Mucosa of gallbladder (tissue), 1 donor: ENCODE measurements at regions not wholly inside any gene's neighbourhood (a gene's known extent, or its start where the extent isn't known, plus 50 kb on each side); places are given as distances from the start of the nearest gene placed in this dataset.
"Not testable (repeated sequence)": the region's sequence is repeated elsewhere in the genome, so short reads cannot be mapped to it uniquely, and the experiment has no call there.

ENCODE experiments used
- DNase-seq: peaks from one replicate; pipeline ENCODE4 v3.0.0-alpha.2; 2020; ENCODE audit warnings: low spot score
- donor health status: DM: no; HTN: no; CAD: no.

DNA sequence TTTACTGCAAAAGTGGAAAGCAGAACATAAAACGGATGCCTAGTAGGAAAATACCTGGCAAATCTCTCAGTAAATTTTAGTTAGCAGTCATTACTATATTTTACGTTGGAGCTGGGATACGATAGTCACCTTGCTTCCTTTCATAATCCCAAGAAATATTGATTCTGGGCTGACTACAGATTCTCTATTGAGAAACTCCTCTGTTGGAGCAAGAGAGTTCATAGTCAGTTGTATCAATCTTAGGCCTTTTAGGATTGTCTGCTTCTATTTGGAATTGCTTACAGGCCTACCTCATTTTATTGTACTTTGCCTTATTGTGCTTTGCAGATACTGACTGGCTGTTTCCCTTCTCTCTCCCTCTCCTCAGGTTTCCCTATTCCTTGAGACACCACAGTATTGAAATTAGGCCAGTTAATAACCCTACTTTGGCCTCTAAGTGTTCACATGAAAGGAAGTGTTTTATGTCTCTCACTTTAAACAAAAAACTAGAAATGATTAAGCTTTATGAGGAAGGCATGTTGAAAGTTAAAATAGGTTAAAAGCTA, 233.7 kb upstream of the TARS1 start:
- no peak for DNase-seq

DNA sequence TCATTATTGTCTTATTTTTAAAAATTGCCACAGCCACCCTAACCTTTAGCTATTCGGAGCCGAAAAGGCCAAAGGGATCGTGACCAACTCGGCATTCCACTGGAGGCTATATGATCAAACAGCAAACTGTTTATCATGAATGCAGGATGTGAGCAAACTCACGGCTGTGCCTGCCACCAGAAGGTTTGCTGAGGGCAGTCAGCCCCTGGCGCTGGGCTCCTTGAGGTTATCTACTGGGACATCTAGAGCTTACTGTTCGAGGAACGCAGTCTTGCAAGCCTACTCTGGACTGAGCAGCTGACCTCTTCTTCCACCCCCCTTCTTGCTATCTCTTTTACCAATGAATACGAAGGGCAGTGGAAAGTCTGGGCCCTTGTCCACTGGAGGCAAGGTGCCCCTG, 231.5 kb upstream of the TARS1 start:
- DNase-seq = no peak

DNA sequence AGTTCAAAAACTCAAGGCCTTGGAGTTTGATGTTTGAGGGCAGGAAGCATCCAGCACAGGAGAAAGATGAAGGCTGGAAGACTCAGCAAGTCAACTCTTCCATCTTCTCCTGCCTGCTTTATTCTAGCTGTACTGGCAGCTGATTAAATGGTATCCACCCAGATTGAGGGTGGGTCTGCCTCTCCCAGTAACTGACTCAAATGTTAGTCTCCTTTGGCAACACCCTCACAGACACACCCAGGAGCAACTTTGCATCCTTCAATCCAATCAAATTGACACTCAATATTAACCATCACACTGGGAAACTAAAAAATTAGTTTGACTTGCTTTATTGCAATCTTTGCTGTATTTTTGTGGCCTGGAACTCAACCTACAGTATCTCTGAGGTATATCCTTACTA, 230.5 kb upstream of the TARS1 start:
- not testable (repeated sequence) for DNase-seq

DNA sequence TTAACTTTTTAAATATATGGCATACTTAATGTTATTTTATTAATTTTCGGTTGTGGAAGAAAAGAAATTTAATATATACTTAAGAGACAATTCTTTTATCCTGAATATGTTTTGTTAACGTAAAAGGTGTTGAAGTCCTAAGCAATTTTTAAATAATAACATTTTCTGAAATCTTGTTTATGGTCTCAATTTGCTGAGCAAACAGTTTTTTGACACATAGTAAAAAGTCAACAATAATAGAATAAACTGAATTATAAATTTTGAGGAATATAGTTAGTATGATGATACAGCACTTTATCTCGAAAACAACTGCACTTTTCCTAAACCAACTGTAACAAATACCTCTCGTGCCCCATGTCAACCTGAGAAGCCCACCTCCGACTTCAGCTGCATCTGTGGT, 229.8 kb upstream of the TARS1 start:
- DNase-seq = no peak

DNA sequence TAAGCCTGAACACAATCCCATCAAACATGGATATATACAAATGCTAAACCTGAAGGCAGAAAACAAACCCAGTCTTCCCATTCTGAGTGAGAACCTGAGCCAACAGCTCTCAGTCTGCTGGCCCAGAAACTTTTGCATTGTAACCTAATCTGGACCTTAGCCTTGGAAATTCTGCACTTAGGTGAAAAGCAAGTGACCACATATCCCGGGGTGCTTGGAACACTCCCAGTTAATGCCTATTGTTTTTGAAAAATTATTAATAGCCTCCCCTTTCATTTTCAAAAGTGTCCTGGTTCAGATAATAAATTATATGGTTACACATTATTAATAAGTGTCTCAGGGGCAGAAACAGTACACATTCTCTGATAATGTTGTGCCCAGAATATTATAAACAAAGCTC, 228.3 kb upstream of the TARS1 start:
- DNase-seq = no peak

DNA sequence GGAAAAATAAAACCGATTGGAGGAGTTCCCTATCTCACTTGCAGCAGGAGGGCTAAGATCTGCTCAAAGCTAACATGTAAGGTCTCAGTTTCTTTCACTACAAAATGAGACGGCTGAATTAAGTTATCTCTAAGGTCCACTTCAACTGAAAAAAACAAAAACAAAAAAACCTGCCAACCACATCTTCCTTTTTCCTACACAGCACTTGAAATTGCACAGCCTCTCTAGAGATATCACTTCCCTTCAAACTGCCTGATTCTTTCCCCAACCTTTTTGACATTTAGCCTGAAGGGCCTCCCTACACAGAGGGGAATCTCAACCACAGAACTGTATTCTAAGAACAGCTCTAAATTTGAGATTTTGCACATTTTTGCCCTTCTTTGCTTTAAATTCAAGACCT, 227.9 kb upstream of the TARS1 start:
- no peak for DNase-seq

DNA sequence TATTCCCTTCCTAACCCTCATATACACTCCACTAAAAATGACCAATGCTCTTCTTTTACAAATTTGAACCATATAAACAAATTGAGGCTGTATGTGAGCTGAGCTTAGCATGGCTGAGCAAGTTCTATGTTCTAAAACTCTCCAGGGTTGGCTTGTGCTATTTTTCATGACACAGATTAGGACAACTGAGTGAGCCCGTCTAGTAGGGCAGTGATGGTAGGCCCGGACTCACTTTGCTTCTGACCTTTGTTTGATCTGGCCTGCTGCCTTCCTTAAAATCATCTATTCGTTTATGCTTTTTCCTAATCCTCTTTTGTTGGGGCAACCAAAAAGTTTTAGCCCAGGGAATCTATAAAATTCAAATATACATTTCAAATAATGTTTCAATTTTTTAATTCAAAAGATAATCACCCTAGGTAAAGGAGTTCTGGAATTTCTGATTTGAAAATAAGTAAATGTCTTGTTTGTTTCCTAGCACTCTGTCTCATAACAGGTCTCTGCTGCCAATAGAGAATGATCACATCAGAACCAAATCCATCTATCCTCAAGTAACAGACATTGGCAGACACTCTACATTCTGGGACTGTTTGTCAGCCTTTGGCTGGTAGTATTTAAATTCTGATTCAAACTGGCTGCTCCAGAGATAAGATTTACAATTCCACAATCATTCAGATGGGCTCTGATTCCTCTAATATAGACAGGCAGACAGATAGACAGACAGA, 217.0 kb upstream of the TARS1 start:
- no peak for DNase-seq

DNA sequence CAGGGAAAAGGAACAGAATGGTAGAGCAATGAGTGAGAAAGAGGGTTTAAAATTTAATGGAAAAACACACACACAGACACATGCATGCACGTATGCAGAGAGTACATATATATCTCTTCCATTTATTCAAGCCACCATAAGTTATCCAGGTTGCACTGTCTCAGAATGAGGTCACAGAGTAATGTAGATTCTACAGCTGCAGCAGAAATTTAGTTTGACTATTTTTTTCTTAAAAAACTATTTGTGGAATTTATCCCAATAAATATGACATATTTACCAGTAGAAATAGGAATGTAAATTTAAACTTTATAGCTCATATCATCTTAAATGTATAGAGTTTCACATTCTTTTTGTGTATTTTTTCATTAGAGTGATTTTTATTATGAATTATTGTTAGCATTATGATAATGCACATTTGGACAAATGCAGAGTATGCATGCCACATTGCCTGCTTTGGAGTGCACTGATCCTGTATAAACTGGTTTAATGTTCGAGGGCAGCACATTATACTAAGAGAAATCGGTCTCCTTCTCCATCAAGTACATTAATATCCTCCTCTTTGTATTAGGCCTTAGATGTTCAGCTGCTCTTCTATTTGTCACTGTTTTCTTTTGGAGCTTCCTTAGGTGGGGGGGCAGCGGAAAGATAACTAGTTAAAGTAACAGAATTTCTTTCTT, 216.3 kb upstream of the TARS1 start:
- no peak for DNase-seq

DNA sequence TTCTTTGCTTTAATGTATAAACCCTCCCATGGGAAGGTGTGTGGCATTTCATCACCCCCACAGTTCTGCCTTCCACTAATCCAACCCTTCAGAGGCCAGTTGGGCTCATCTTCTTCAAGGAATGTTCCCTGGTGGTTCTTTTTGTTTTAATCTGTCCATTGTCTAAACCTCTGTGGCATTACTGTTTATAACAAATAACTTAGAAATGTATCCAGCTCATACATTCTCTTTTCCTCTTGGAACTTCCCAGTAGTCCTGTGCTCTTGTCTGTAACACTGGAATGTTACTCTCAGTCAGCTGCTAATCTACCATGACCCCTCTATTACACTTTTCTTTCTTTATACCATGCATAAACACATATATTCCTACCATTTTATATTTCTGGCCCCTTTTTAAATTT, 213.5 kb upstream of the TARS1 start:
- no peak for DNase-seq

DNA sequence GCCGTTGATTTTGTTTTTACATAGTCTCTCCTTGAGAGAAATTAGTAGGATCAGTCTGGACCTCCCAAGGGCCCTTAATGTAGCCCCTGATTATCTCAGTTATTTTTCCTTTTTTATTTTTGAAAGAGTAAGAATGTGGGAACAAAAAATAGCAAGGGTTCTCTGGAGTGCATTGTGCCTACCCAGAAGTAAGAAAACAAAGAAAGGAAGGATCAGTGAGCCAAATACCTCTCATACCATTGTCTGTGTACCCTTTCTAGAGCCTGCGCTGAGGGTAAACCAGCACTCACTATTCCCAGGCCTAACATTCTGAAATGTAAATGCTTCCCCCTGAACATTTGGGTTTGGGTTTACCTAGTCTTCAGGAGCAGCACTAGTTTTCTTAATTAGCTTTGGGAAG, 213.0 kb upstream of the TARS1 start:
- no peak for DNase-seq

DNA sequence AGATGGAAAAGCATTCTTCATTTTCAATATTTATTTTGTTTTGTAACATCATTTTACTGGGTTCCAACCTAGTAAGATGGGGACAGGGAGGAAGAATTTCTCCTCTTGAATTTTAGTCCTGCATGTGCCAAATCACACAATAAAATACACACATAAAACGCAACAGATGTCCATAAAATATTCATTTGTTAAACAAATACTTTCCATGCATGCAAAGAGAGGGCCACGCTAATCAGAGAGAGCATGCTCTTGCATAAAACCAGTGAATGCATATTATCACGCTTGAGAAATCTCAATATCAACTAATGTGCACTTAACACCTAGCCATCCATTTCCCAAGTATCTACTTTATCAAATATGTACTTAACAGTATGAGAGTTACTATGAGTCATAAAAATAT, 212.6 kb upstream of the TARS1 start:
- no peak for DNase-seq

DNA sequence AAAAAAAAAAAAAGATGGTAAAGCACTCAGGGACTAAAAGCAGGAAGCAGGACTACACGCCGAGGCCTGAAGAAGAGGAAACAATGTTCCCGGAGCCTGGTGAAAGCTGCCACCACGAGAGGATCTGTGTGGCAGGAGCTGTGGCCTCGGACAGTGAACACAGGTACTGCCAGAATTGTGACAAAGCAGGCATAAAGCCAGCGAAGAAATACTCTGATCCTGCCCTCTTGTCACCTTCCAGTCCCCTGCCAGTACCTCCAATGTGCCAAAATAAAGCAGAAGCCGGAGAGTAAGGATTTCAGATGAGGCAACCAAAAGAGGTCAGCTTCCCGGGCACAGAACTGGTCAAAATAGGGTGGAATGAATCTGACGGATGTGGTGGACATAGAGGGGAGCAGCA, 211.5 kb upstream of the TARS1 start:
- no peak for DNase-seq

DNA sequence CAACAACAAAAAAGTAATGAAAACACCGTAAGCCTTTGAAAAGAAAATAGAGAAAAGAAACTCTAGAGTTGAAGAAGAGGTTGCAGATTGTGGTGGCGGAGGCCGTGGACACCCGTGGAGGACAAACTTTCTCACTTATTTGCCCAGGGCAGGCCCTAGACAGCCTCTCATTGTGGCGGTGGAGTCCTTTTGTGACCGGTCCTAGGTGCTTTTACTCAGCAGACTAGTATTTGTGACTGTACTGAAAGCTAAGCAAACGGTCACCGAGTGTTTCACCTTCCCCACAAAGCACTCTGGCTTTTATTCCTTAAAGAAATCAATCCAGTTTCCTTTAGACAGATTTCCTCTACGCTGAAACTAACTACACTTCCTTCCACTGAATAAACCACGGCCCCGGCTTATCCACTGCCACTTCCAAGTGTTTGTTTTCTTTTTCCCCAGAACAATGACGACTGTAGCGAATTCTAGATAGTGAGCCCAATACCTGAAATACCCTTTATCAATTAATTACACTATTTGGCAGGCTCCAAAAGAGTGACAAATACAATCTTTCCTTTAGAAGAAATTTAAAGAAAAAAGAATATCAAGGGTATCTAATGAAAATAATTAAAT, 210.2 kb upstream of the TARS1 start:
- no peak for DNase-seq

DNA sequence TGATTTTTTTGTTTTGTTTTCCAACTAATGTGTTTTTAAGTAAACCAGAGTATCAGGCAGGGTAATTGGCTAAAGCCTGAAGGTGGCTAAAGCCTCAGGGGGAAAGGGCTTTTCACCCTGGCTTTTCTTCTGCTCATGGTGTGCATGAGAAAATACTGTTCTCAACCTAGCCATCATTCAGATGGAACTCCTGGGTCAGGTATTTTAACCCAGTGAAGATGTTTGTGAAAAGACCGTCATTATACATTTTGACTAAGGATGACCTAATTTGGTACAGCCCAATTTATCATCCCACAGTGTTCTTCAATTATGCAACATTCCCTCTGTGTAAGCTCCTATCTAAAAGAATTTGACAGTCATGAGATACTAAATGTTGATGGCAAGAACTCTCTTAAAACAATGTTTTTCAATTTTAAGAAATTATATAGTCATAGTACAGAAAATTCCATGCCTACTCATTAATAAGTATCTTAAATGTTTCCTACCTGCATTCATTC, 209.5 kb upstream of the TARS1 start:
- DNase-seq = no peak

DNA sequence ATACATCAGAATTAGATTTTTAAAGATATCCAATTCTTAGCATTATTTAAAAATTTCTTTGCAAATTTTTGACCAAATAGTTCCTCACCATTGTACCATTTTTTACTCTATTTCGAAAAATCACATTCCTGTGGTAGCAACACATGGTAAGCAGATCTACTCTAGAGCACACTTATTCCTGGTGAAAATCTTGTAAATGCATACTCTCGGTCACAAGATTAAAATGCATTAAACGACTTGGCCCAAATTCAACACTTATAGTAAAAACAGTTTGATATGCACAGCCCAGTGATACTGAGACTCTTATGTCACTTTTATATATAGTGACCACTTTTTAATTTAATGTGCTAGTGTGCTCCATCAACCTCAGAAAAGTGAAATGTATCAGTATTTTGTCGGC, 208.8 kb upstream of the TARS1 start:
- no peak for DNase-seq

DNA sequence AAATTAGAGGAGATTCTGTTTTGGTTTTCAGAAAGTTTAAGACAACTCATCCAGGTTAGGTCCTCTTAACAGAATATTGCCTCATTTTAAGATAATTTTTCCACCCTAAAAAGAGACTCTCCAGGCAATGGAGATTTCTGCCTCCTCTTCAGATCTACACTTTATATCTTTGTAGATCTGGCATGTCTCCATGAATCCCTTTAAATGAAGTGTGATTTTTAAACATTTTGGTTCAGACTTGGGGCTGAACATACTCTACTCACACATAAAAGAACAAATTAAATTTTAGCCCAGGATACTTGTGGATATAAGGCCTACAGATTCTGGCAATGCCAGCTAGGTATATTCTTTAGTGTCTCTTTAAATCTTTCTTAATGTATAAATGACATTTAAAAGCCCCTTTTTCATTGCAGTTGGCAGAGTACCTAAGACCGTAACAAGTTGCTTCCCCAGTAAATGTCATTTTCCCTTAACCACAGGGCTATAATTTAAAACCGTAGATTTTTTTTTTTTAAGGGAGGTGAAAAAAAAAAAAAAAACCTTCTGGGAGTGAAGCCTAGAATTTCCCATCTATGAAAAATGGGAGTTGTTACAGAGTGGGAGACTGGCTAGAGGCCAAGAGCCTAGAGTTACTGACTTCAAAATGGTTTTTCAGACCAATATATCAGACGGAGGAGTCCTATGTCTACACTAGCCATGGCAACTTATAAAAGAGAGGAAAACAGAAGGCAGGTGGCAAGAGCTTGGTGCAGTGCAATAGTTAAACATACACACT, 207.8 kb upstream of the TARS1 start:
- no peak for DNase-seq

DNA sequence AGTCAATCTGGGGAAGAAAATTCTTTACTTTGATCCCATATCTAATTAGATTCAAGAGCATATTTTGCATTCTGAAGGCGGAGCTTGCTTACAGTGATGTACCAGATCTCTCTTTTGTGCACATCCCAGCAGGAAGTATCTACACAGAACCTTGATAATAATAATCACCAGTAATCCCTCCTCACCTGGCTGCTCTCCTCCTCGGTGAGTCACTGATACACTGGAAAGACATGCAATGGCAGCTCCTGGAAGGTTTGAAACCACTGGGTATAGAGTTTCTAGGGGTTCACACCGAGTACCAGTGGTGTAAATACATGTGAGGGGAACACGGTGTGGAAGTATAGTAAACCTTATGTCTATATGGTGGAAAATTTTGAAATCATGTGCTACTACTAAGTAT, 205.5 kb upstream of the TARS1 start:
- no peak for DNase-seq

DNA sequence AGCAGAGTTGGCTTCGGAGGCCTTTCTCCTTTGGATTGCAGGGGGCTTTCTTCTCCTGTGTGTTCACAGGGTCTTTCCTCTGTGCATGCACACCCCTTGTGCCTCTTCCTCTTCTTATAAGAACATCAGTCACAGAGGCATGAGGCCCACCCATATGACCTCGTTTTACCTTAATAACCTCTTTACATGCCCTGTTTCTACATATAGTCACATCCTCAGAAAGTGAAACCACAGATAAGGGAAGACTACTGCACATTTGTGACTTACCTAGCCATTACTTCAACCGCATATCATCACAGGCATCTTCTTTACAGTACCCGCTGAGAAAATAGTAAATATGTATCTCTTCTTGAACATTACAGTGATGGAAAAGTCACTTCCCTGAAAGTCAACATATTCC, 204.9 kb upstream of the TARS1 start:
- DNase-seq = no peak

DNA sequence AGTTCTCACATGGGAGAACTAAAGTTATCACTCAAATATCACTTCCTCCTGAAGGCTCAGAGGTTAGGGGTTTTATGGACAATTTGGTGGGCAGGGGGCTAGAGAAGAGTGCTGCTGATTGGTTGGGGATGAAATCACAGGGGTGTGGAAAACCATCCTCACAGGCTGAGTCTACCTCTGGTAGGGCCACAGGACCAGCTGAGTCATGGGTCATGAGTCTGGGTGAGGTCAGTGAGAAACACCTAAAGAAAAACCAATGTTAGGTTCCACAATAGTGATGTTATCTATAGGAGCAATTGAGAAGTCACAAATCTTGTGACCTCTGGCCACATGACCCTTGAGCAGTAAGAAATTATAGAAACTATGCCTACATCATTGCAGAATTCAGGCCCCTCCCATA, 203.3 kb upstream of the TARS1 start:
- DNase-seq = no peak

DNA sequence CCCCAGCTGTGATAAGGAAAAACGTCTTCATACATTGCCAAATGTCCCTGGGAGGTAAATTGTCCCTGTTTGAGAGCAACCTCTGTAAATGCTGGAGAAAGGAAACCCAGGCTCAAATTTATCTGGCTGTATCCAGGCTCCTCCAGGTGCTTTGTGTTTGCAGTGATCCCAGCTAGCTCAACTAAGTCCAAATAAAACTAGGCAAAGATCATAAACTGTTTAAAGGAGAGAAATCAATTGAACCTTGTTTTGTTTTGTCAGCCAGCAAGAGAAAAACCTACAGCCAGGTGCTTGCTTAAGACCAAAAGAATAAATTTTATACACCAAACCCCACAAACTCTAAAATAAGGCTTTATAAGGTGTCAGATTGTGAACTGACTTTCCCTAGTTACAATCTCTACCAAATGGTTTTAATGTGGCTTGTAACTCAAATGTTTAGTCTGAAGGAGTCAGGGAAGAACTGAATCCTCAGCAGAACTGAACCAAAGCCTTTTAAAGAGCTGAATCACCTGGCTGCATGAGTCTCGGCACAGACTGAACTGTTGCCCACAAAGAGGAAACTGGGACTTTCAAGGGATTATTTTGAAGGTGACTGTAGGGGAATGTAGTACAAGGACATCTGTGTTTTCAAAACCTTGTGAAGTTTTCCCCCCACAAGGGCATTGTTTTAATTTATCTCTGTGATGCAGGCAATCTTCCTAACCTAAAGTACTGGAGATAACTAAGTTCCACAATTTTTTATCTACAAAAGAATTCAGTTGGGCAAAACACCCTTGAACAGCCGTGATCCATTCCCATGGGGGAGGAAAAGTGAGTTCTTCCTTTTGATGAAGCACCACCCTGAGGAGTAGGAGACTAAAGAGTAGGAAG, 201.7 kb upstream of the TARS1 start:
- DNase-seq = no peak

DNA sequence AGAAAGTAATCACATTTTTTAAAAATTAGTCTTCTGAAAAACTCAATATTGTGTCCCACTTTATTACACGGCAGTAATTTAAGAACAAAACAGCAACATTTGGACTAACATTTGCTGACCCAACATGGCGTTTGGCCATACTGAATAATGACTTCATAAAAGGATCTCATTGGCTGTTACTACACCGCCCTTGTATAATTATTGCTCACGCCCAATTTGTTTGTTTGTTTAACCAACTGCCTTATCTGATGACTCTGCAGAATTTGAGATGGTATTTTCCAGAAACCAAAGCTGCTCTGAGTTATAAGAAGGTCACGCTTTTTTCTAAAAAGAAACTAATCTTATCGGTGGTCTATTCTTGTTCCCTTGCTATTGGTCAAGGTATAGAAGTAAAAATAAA, 200.2 kb upstream of the TARS1 start:
- no peak for DNase-seq
